VCaP (cell line): ENCODE measurements at regions not wholly inside any gene's neighbourhood (a gene's known extent, or its start where the extent isn't known, plus 50 kb on each side); places are given as distances from the start of the nearest gene placed in this dataset.

Experiments used
- H3K27ac ChIP-seq: fragments of 450-650 bp; 2 replicates; pipeline ENCODE4 v1.5.1; 2017
- TF ChIP-seq, protein P1 (sequence below): fragments of 450-650 bp; conservative IDR thresholded peaks from 2 replicates; pipeline ENCODE4 v1.5.1; 2017; ENCODE audit warnings: mild to moderate bottlenecking, moderate library complexity

DNA sequence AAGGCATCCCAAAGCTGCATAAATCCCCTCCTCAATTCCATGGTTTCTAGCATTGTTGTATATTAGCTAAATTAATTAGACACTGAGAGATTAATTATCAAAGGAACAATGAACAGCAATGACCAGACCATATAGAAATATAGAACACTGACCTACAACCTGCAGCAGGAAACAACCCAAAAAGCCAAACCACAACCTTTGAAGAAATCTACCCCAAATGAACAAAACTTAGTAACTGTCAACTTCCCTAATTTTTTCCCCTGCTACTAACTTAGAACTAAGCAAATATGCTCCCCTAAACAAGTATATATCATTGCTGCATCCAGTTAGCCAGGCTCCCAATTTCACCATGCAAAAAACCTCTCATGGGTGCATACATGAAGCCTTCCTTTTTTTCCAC is 268.0 kb upstream of the ANO3 start:
- peak overlapping the region; percentile 39; the same call in 1 of the 2 replicates for H3K27ac ChIP-seq
- TF ChIP-seq, protein P1, sequence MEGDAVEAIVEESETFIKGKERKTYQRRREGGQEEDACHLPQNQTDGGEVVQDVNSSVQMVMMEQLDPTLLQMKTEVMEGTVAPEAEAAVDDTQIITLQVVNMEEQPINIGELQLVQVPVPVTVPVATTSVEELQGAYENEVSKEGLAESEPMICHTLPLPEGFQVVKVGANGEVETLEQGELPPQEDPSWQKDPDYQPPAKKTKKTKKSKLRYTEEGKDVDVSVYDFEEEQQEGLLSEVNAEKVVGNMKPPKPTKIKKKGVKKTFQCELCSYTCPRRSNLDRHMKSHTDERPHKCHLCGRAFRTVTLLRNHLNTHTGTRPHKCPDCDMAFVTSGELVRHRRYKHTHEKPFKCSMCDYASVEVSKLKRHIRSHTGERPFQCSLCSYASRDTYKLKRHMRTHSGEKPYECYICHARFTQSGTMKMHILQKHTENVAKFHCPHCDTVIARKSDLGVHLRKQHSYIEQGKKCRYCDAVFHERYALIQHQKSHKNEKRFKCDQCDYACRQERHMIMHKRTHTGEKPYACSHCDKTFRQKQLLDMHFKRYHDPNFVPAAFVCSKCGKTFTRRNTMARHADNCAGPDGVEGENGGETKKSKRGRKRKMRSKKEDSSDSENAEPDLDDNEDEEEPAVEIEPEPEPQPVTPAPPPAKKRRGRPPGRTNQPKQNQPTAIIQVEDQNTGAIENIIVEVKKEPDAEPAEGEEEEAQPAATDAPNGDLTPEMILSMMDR = no peak

DNA sequence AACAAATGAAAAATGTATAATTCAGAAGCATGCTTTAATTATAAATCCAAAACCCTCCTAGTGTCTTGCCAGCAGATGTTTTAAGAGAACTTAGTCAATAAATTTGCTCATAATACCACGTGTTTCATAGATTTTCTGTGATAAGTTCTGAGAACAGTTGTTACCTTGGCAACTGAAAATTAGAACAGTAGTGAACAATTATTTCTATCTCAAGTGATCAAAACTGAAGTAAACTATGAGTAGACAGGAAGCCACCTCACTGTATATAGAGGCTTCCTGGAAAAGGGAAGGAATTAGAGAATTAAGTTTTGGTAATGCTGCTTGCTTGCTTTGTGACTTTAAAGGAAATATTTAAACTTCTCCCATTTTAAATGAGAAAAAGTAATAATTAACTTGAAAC is 266.0 kb upstream of the ANO3 start:
- peak overlapping the region; percentile 39; the same call in 1 of the 2 replicates for H3K27ac ChIP-seq

DNA sequence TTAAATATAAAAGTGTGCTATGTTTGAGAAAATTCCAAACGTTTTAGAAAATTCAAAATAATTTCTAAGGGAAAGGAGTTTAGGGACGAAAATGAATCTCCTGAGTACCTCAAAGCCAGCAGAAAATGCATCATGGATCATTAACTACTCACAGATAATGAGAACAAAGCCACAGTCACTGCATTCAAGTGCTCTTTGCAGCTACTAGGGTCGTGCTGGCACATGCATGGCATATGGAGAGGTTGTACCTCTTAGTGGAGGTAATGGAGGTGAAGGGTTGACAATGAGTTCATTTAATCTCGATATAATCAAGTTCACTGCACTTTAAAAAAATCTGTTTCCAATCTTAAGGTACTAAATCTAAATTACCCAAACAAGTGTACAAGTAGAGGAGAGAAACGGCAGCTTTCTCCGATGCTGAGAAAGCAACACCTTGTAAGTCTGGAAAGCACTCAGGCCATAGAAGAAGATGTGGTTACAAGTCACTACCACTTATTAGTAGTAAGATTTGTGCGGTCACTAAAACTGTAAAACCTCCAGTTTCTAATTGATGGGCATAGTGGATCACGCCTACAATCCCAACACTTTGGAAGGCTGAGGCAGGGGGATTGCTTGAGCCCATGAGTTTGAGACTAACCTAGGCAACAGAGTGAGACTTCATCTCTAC is 261.1 kb upstream of the ANO3 start:
- no peak overlapping the region for H3K27ac ChIP-seq
- TF ChIP-seq, protein P1 = no peak

More for the DNA sequence above, 266.0 kb upstream of the ANO3 start:
- TF ChIP-seq, protein P1 = no peak

DNA sequence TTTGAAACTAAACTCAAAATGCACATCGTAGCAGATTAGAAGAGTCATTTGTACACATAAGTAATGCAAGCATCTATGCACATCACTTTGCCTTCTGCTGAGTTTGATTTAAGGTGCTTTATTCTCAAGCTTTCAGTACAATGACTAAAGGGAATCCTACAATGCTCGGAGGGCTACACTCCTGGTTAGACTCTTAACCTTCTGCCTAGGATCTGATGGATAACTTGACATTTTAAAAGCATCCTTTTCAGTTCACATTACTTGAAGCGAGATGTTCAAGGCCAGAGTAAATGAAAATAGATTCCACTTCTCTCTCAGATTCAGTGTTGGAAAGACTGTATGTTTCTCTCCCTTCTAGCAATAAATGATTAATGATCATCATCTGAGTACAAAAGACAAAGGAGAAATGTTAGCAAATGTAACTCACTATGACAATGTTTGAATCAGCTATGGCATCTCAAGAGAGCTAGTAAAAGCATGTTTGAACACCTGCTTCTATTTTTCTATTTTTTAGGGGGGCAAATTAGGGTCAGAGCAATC is 259.2 kb upstream of the ANO3 start:
- no peak overlapping the region for H3K27ac ChIP-seq
- TF ChIP-seq, protein P1 = no peak

DNA sequence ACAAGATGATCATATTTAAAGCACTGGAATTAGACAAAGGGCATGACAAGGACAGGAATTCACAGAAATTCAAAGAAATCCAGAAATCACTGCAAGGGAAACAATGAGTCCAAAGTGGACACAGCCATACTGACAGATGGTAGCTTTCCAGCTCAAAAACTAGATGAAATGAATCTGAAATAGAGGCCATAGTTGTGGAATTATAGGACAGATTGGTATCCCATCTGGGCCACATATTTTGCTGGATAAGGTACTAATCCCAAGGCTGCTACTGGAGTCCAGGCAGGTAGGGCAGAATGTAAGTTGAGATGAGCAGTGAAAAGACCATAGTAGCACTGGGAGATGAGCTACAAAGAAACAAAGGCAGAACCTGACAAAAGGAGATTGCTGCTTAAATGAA is 258.3 kb upstream of the ANO3 start:
- no peak overlapping the region for H3K27ac ChIP-seq
- TF ChIP-seq, protein P1 = no peak

DNA sequence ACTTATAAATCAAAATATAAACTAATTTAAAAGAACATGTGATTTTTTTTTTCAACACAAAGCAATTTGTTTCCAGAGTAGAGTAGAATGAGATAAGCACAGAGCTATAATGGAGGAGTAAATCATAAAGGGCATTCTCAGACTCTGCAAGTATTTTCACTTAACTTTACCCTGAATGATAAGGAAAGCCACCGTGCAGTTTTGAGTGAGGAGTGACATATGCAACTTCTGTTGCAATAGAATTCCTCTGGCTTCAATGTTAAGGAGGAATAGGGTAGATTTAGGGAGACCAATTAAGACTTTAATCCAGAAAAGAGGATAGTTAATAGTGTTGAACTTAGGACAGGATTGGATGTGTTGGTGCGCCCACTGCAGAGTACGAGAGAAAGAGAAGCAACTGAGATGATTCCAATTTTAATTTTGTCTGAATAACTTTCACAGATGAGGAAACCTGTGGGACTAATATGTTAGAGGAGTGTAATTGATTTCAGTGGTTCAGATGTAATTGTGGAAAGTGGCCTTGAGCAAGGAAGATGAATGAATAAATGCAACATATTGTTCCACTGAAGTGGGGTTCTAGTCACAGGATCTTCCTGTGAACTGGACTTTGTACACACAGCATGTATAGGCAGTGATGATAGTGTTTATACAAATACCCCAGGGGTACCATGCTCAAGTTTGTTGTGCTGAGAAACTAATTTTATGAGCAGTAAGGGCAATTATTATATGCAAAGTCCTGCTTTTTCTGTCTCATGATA is 255.5 kb upstream of the ANO3 start:
- H3K27ac ChIP-seq = no peak overlapping the region
- TF ChIP-seq, protein P1 = no peak

DNA sequence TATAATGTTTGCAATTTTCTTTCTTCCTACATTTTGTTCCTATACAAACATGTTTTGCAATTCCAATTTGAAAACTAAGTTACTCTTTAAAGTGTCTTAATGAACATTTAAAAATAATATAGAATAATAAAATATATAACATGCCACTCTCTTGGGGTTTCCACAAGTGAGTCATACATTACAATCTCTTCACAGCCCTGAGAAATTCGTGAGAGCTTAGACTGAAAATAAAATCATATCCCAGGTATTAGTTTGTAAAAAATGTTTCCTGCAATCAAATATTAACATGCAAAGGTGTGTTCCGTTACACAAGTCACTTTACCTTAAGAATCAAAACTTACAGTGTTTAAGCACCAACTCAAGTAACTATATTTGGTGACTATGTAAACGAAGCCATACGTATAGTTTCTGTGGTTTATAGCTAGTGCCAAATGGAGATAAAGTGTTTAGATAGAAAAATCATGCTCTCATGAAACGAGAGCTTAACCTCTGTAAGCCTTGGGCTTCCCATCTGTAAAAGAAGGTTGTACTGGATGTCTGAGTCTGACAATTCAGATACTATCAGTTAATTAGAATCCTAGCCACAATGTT is 253.6 kb upstream of the ANO3 start:
- TF ChIP-seq, protein P1 = no peak
- H3K27ac ChIP-seq = no peak overlapping the region
